ENCODE measurements at regions not wholly inside any gene's neighbourhood (a gene's known extent, or its start where the extent isn't known, plus 50 kb on each side); places are given as distances from the start of the nearest gene placed in this dataset.
"Not testable (repeated sequence)": the region's sequence is repeated elsewhere in the genome, so short reads cannot be mapped to it uniquely, and the experiment has no call there.

DNA sequence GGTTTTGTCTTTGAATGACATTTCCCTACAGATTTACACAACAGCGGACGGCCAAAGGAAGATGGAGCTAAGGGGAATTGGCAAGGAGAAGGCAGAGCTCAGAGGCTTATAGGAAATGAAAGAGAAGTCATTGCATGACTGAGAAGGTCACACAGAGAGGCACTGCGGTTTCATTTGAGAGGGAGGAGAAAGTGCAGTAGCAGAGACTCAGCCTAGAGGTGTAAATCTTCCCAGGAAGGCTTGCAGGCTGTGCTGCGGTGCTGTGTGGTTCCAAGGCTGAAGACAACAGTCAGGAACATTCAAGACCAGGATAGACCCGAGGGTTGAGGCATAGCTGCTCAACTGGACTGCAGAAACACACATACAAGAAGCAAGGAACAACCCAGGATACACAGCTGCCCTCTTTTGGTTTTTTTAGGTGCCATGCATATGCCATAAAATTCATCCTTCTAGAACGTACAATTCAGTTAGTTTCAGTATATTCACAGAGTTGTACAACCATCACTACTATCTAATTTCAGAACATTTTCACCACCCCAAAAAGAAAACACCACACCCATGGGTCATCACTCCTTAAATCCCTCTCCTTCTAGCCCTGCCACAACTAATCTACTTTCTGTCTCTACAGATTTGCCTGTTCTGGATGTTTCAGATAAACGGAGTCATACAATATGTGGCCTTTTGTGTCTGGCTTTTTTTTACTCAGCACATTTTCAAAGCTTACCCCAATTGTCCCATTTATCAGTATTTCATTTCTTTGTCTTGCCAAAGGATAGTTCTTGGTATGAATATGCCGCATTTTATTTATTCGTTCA, 313.5 kb downstream of the ANAPC1 start:
- peak overlapping the region; percentile 88 for H3K4me2 ChIP-seq (ENCODE audit: low read length)
- not testable (repeated sequence) for H2AFZ ChIP-seq (ENCODE audit: low read depth, low read length)
- peak overlapping the region; percentile 64 for H3K27ac ChIP-seq (ENCODE audit: low read length)

DNA sequence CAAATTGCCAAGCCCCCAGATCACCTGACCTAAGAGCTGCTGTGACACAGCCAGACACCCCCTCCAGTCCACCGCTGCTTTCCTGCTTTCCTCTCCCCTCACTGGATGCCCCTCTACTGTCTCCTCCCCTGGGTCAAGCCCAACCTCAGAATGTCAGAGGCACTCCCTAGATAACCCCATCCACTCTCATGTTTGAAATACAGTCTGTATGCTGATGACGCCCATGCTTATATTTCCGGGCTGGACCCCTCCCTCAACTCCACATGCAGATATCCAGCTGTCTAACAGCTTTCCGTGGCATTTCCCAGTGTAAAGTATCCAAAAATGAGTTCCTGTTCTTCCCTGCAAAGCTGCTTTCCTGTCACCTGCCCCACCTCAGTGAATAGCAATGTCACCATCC, 309.2 kb downstream of the ANAPC1 start:
- not testable (repeated sequence) for H3K27ac ChIP-seq (ENCODE audit: low read length); H3K27me3 ChIP-seq (ENCODE audit: low read depth, low read length); H3K4me3 ChIP-seq (ENCODE audit: low read length); H3K79me2 ChIP-seq (ENCODE audit: low read length); H3K36me3 ChIP-seq (replicated peaks; ENCODE audit: low read depth, low read length); H3K9ac ChIP-seq (ENCODE audit: low read length); H3K4me1 ChIP-seq (ENCODE audit: low read length); H3K4me2 ChIP-seq (ENCODE audit: low read length); H4K20me1 ChIP-seq (ENCODE audit: insufficient read depth, low read length); H2AFZ ChIP-seq (ENCODE audit: low read depth, low read length); H3K9me3 ChIP-seq (ENCODE audit: insufficient read depth, low read length)

More for the DNA sequence above, 313.5 kb downstream of the ANAPC1 start:
- peak overlapping the region; percentile 47; the same call in 1 of the 2 replicates for H3K9ac ChIP-seq (ENCODE audit: low read length)
- H3K79me2 ChIP-seq (ENCODE audit: low read length); H3K9me3 ChIP-seq (ENCODE audit: insufficient read depth, low read length); H4K20me1 ChIP-seq (ENCODE audit: insufficient read depth, low read length); H3K27me3 ChIP-seq (ENCODE audit: low read depth, low read length); H3K36me3 ChIP-seq (replicated peaks; ENCODE audit: low read depth, low read length); H3K4me1 ChIP-seq (ENCODE audit: low read length): not testable (repeated sequence)
- TF ChIP-seq, protein P1, sequence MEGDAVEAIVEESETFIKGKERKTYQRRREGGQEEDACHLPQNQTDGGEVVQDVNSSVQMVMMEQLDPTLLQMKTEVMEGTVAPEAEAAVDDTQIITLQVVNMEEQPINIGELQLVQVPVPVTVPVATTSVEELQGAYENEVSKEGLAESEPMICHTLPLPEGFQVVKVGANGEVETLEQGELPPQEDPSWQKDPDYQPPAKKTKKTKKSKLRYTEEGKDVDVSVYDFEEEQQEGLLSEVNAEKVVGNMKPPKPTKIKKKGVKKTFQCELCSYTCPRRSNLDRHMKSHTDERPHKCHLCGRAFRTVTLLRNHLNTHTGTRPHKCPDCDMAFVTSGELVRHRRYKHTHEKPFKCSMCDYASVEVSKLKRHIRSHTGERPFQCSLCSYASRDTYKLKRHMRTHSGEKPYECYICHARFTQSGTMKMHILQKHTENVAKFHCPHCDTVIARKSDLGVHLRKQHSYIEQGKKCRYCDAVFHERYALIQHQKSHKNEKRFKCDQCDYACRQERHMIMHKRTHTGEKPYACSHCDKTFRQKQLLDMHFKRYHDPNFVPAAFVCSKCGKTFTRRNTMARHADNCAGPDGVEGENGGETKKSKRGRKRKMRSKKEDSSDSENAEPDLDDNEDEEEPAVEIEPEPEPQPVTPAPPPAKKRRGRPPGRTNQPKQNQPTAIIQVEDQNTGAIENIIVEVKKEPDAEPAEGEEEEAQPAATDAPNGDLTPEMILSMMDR (IDR thresholded peaks at IDR 0.05; ENCODE audit: low read depth, low read length), result peak; percentile 21; the same call in 1 of the 2 replicates
- peak overlapping the region; percentile 69 for H3K4me3 ChIP-seq (ENCODE audit: low read length)

DNA sequence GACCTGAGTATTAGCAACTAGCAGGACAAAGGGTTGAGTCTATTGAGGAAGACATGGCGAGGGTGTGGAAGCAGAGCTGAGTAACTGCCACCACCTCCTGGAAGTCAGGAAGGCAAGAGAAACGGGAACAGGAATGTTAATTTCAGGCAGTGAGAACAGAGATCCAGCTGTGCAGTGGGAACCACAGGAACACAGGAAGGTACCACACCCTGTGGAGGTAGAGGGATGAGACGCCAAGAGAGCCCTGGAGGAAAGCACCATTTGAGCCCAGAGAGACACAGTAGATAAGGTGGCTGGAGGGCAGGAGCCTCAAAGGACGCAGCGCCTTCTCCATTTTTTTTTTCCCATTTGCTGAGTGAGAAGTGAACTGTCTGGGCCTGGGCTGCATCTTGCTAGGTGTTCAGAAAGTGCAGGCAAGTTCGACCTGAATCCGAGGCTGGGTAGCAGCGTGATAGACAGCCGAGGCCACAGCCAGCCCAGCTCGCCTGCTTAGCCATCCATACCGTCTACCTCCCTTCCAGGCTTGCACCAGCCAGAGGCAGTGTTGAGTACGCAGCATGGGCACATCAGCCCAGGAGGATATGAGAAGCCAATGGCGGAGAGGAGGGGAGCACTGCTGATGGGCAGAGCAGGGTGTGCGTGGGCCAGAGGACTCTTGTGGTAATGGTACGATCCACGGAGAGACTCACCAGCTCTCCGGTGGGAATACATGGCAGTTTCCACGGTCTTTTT, 306.7 kb downstream of the ANAPC1 start:
- not testable (repeated sequence) for H3K36me3 ChIP-seq (replicated peaks; ENCODE audit: low read depth, low read length); H3K9me3 ChIP-seq (ENCODE audit: insufficient read depth, low read length); H2AFZ ChIP-seq (ENCODE audit: low read depth, low read length); H4K20me1 ChIP-seq (ENCODE audit: insufficient read depth, low read length); H3K4me3 ChIP-seq (ENCODE audit: low read length); H3K79me2 ChIP-seq (ENCODE audit: low read length); H3K4me1 ChIP-seq (ENCODE audit: low read length); H3K27me3 ChIP-seq (ENCODE audit: low read depth, low read length); H3K9ac ChIP-seq (ENCODE audit: low read length); H3K4me2 ChIP-seq (ENCODE audit: low read length); H3K27ac ChIP-seq (ENCODE audit: low read length)

DNA sequence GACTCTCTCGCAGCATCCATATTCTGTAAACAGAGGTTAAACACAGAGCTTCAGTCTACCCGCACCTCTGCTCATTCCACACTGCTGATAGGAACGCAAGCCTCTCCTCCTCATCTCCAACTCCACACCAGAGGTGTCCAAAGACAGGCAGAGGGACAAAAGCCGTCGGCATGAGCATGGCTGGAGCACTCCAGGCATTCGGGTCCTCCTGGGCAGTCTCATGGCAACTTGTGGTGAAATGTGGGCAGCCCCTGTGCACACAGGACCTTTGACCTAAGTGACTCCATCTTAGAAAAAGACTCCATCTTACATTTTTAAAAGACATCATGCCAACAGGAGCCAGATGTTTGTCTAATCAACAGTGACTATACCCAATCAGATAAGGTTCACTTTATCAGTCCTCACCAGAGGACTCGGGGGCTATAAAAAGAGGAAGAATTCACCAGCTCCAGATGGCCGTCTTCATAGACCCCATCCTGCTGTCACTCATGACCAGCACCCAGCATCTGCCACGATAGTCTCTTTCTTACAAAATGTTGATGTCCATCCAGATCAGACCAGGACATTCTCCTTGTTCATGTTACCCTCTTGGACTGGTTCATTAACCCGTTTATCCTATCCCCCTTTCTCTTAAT, 304.4 kb downstream of the ANAPC1 start:
- not testable (repeated sequence) for H3K4me2 ChIP-seq (ENCODE audit: low read length); H3K9ac ChIP-seq (ENCODE audit: low read length); H3K36me3 ChIP-seq (replicated peaks; ENCODE audit: low read depth, low read length); H2AFZ ChIP-seq (ENCODE audit: low read depth, low read length); H3K79me2 ChIP-seq (ENCODE audit: low read length); H3K27me3 ChIP-seq (ENCODE audit: low read depth, low read length); H3K27ac ChIP-seq (ENCODE audit: low read length); H3K4me1 ChIP-seq (ENCODE audit: low read length); H3K9me3 ChIP-seq (ENCODE audit: insufficient read depth, low read length); H3K4me3 ChIP-seq (ENCODE audit: low read length); H4K20me1 ChIP-seq (ENCODE audit: insufficient read depth, low read length)

DNA sequence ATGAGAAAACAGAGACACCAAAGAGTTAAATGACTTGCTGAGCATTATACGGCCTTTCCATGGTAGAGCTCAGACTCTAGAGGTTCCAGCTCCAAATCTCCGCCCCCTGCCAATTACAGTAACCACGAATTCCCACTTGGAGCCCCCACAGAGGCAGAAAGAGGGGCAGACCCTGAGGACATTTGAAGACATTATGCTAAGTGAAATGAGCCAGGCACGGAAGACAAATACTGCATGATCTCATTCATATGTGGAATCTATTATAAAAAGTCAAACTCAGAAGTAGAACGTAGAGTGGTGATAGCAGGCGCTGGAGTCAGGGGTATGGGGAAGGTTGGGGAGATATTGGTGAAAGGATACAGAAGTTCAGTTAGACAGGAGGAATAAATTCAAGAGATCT, 303.4 kb downstream of the ANAPC1 start:
- H3K9me3 ChIP-seq (ENCODE audit: insufficient read depth, low read length); H3K36me3 ChIP-seq (replicated peaks; ENCODE audit: low read depth, low read length); H3K79me2 ChIP-seq (ENCODE audit: low read length); H3K27me3 ChIP-seq (ENCODE audit: low read depth, low read length); H3K4me3 ChIP-seq (ENCODE audit: low read length); H3K9ac ChIP-seq (ENCODE audit: low read length); H4K20me1 ChIP-seq (ENCODE audit: insufficient read depth, low read length); H2AFZ ChIP-seq (ENCODE audit: low read depth, low read length); H3K27ac ChIP-seq (ENCODE audit: low read length); H3K4me2 ChIP-seq (ENCODE audit: low read length); H3K4me1 ChIP-seq (ENCODE audit: low read length): not testable (repeated sequence)

DNA sequence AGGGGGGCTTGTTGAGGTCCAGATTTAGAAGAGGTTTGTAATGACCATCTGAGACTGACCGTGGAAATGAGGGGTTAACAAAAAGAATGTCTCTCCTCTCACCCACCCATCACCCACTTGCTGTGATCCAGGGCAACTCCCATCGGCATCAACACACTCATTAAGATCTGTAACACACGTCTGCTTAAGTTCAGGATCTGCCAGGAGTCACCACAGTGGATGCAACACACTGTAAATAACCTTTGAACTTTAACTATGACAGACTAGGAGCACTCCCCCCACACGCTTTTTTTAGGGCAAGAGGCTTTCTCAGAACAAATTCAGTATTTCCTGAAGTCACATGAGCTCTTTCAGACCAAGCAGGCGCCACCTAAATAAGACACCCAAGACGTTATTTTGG, 301.9 kb downstream of the ANAPC1 start:
- H3K4me3 ChIP-seq (ENCODE audit: low read length); H3K4me1 ChIP-seq (ENCODE audit: low read length); H3K4me2 ChIP-seq (ENCODE audit: low read length); H3K9me3 ChIP-seq (ENCODE audit: insufficient read depth, low read length); H3K79me2 ChIP-seq (ENCODE audit: low read length); H3K36me3 ChIP-seq (replicated peaks; ENCODE audit: low read depth, low read length); H3K27ac ChIP-seq (ENCODE audit: low read length); H4K20me1 ChIP-seq (ENCODE audit: insufficient read depth, low read length); H3K9ac ChIP-seq (ENCODE audit: low read length); H2AFZ ChIP-seq (ENCODE audit: low read depth, low read length); H3K27me3 ChIP-seq (ENCODE audit: low read depth, low read length): not testable (repeated sequence)

DNA sequence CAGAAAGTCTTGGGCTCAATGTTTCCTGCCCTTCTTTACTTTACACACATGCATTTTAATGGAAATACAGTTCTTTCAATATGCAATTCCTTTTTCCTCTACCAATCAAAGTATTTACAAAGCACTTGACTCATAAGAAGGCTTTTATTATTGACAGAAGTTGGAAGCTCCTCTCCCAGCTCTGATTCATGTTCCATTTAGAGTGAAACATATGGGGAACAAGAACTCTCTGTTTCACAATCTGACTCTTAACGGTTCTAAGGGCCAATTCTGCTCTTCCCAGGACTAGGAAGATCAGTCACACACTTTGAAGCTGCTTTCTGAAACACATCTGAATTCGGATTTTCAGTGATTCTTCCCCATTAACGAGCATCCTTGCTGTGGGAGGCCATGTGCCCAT, 300.5 kb downstream of the ANAPC1 start:
- not testable (repeated sequence) for H3K4me3 ChIP-seq (ENCODE audit: low read length); H3K9me3 ChIP-seq (ENCODE audit: insufficient read depth, low read length); H2AFZ ChIP-seq (ENCODE audit: low read depth, low read length); H3K27me3 ChIP-seq (ENCODE audit: low read depth, low read length); H4K20me1 ChIP-seq (ENCODE audit: insufficient read depth, low read length); H3K27ac ChIP-seq (ENCODE audit: low read length); H3K4me2 ChIP-seq (ENCODE audit: low read length); H3K9ac ChIP-seq (ENCODE audit: low read length); H3K4me1 ChIP-seq (ENCODE audit: low read length); H3K36me3 ChIP-seq (replicated peaks; ENCODE audit: low read depth, low read length); H3K79me2 ChIP-seq (ENCODE audit: low read length)

DNA sequence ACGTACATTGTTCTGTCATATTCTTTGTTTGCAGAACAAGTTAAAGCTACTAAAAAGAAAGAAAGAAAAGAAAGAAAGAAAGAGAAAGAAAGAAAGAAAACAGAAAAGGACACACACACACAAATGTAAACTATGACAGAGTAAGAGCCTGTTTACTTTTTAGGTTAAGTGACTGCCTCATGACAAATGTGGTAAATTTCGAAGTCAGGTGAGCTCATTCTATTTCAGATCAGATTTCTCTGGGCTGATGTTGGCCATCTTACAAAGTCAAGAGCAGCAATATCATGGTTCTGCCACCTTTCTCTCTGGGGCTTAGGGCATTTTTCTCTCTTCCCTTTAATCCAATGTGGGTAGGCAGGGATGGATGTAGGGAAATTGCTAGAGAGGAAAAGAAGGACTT, 299.5 kb downstream of the ANAPC1 start:
- not testable (repeated sequence) for H3K4me2 ChIP-seq (ENCODE audit: low read length); H3K27ac ChIP-seq (ENCODE audit: low read length); H3K9me3 ChIP-seq (ENCODE audit: insufficient read depth, low read length); H3K9ac ChIP-seq (ENCODE audit: low read length); H3K79me2 ChIP-seq (ENCODE audit: low read length); H2AFZ ChIP-seq (ENCODE audit: low read depth, low read length); H3K4me1 ChIP-seq (ENCODE audit: low read length); H4K20me1 ChIP-seq (ENCODE audit: insufficient read depth, low read length); H3K4me3 ChIP-seq (ENCODE audit: low read length); H3K36me3 ChIP-seq (replicated peaks; ENCODE audit: low read depth, low read length); H3K27me3 ChIP-seq (ENCODE audit: low read depth, low read length)

All from OCI-LY3 (cell line).